ENCODE measurements at regions not wholly inside any gene's neighbourhood (a gene's known extent, or its start where the extent isn't known, plus 50 kb on each side); places are given as distances from the start of the nearest gene placed in this dataset.
"Not testable (repeated sequence)": the region's sequence is repeated elsewhere in the genome, so short reads cannot be mapped to it uniquely, and the experiment has no call there.

DNA sequence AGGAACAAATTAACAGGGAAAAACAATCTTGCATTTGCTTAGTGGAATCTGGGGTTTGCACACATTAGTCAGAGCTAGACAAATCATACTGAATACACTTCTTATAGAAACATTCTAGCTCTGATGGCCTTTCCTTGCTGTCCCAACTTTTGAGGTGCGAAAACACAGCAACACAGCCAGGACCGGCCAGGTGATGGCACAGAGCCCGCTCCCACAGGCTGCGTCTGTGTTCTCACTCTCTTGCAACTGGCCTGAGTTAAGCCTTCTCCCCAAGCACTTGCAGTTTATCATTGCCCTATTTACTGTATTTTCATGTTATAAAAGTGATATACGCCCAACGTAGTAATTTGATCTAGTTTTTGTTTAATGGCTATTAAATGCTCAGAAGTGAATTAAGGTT, 292.0 kb upstream of the TEKT4 start:
- not testable (repeated sequence) for TF ChIP-seq GABPA (IDR thresholded peaks at IDR 0.05; ENCODE audit: low read depth); SPI1 (IDR thresholded peaks at IDR 0.05; ENCODE audit: borderline replicate concordance, low read depth)
